Breast epithelium (tissue), 4 donors: ENCODE measurements at regions not wholly inside any gene's neighbourhood (a gene's known extent, or its start where the extent isn't known, plus 50 kb on each side); places are given as distances from the start of the nearest gene placed in this dataset.
A peak's percentile ranks its signal among the peaks of the same experiment; 100 is the strongest.

Experiments used
- DNase-seq, 2 donors: peaks; one replicate each; pipeline ENCODE4 v3.0.0-alpha.2; 2019; ENCODE audit warnings: low spot score in 2 of 2
- H3K27ac ChIP-seq, 2 donors: fragments of 200-600 bp; sonication (generic) in 1 of 2; one replicate each; pipeline ENCODE4 v1.5.1; 2016 to 2019; ENCODE audit warnings: mild to moderate bottlenecking in 1 of 2
- H3K27me3 ChIP-seq, 2 donors: fragments of 200-600 bp; sonication (generic) in 1 of 2; one replicate each; pipeline versions ENCODE4 v1.5.1 to v1.6.0; 2017 to 2019; ENCODE audit warnings: control low read depth in 1 of 2, mild to moderate bottlenecking in 1 of 2
- H3K36me3 ChIP-seq: fragments of 200-600 bp; one replicate; pipeline ENCODE4 v1.5.1; 2019
- H3K4me1 ChIP-seq, 2 donors: fragments of 200-600 bp; sonication (generic); one replicate each; pipeline ENCODE4 v1.5.1; 2016 to 2019; ENCODE audit warnings: control low read depth in 1 of 2
- H3K4me3 ChIP-seq, 3 donors: fragments of 200-600 bp; sonication (generic); 1 replicate in 2 of 3; 2 replicates in 1 of 3; pipeline ENCODE4 v1.5.1; 2016 to 2019; ENCODE audit warnings: mild to moderate bottlenecking in 3 of 3, moderate library complexity in 2 of 3
- H3K9me3 ChIP-seq, 2 donors: fragments of 200-600 bp; sonication (generic) in 1 of 2; one replicate each; pipeline ENCODE4 v1.5.1; 2016 to 2019; ENCODE audit warnings: control low read depth in 1 of 2
- POLR2A ChIP-seq: fragments of 450-650 bp; IDR thresholded peaks from one replicate; pipeline ENCODE4 v1.6.1; 2016; ENCODE audit warnings: antibody characterized with exemption, mild to moderate bottlenecking, moderate library complexity
- POLR2AphosphoS5 ChIP-seq, 3 donors: sonication (generic); formaldehyde crosslinking; IDR thresholded peaks; one replicate each; pipeline ENCODE4 v1.6.1; 2017; ENCODE audit warnings: antibody characterized with exemption in 3 of 3
- intact Hi-C: fragments of 100-400 bp; cut with DNase I; formaldehyde crosslinking; loops from one replicate; pipeline ENCODE4 v1.15.1; 2023; ENCODE audit warnings: low total_unique reads
- TF ChIP-seq, protein P1 (sequence below), 3 donors: fragments of 450-650 bp; IDR thresholded peaks; one replicate each; pipeline ENCODE4 v1.5.1; 2016 to 2017; ENCODE audit warnings: antibody characterized with exemption in 3 of 3, mild to moderate bottlenecking in 3 of 3, moderate library complexity in 3 of 3

DNA sequence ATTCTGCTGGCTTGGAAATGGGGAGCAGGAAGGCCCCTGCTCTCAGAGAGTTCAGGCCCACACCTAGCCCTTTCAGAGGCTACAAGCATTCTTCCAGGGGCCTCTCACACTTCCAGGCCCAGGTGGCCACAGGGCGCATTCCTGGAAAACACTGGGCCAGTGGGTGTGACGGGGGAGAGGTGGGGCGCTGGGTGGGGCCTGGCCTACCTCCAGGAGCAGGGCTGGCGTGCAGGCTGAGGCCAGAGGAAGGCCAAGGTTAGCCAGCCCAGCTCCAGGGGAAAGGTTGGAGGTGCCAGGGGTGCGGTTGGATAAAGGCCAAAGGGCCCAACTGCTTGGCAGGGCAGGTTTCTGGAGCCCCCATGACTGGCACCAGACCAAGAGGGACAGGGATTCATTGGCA, 198.2 kb downstream of the MAF start:
- intact Hi-C loops: no loop called here
- DNase-seq: peak in 1 of 2 donors; percentile 22

DNA sequence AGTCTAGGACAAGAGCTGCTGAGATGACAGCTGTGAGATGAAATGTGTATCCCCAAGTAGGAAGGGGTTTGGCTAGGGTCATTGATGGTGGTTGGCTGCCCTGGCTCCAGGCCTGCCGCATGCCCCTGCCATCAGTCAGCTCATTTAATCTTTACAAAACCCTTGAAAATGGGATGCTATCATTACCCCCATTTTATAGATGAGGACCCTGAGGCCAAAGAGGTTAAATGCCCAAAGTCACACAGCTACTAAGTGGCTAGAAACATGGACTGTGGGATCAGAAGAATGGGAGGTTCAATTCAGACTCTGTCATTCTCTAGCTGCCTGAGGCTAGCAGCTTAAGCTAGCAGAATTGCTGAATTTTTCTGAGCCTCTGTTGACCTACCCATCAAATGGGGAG, 198.8 kb downstream of the MAF start:
- no peaks in the 10 kb centered on the region for H3K4me1 ChIP-seq
- no peaks in the 10 kb centered on the region for H3K36me3 ChIP-seq
- no peak overlapping the region for H3K27ac ChIP-seq
- peaks cover 0 to 4% of the 10 kb centered on the region in 2 donors for H3K9me3 ChIP-seq
- intact Hi-C loops: no loop called here
- no peaks in the 10 kb centered on the region for H3K27me3 ChIP-seq
- TF ChIP-seq, protein P1, sequence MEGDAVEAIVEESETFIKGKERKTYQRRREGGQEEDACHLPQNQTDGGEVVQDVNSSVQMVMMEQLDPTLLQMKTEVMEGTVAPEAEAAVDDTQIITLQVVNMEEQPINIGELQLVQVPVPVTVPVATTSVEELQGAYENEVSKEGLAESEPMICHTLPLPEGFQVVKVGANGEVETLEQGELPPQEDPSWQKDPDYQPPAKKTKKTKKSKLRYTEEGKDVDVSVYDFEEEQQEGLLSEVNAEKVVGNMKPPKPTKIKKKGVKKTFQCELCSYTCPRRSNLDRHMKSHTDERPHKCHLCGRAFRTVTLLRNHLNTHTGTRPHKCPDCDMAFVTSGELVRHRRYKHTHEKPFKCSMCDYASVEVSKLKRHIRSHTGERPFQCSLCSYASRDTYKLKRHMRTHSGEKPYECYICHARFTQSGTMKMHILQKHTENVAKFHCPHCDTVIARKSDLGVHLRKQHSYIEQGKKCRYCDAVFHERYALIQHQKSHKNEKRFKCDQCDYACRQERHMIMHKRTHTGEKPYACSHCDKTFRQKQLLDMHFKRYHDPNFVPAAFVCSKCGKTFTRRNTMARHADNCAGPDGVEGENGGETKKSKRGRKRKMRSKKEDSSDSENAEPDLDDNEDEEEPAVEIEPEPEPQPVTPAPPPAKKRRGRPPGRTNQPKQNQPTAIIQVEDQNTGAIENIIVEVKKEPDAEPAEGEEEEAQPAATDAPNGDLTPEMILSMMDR (IDR thresholded peaks at IDR 0.05): no peak
- TF ChIP-seq POLR2AphosphoS5 (IDR thresholded peaks at IDR 0.05) (no peak), POLR2A (no peak)
- no peak overlapping the region for H3K4me3 ChIP-seq
- DNase-seq: no peak

More for the DNA sequence above, 198.2 kb downstream of the MAF start:
- TF ChIP-seq, protein P1 (IDR thresholded peaks at IDR 0.05): no peak
- no peak for TF ChIP-seq POLR2AphosphoS5 (IDR thresholded peaks at IDR 0.05)
- no peak for TF ChIP-seq POLR2A
- H3K4me1 ChIP-seq: no peaks in the 10 kb centered on the region
- no peaks in the 10 kb centered on the region for H3K27me3 ChIP-seq
- no peaks in the 10 kb centered on the region for H3K36me3 ChIP-seq
- no peak overlapping the region for H3K4me3 ChIP-seq
- no peak overlapping the region for H3K27ac ChIP-seq
- H3K9me3 ChIP-seq: peaks cover 0 to 4% of the 10 kb centered on the region in 2 donors

DNA sequence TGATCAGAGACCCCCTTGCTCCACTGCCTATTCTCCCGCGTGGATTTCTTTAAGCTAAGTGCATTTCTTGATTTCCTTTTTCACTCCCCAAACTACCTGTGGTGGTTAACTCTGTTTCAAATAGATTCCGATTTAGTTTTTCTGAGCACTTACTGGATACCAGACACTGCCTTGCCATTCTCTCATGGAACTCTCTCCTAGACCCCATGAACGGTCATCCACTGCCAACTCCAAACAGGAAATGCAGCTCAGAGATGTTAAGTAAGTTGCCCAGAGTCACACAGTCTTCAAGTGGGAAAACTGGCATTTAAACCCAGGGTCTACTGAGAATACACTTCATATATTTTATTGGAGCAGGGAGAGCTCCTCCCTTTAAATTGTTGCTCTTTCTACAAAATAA, 199.4 kb downstream of the MAF start:
- TF ChIP-seq POLR2A: no peak
- TF ChIP-seq, protein P1 (IDR thresholded peaks at IDR 0.05): no peak
- peaks cover 0 to 4% of the 10 kb centered on the region in 2 donors for H3K9me3 ChIP-seq
- no peak for DNase-seq
- H3K27me3 ChIP-seq: no peaks in the 10 kb centered on the region
- intact Hi-C loops: no loop called here
- H3K27ac ChIP-seq: no peak overlapping the region
- H3K4me3 ChIP-seq: no peak overlapping the region
- no peaks in the 10 kb centered on the region for H3K36me3 ChIP-seq
- no peaks in the 10 kb centered on the region for H3K4me1 ChIP-seq

DNA sequence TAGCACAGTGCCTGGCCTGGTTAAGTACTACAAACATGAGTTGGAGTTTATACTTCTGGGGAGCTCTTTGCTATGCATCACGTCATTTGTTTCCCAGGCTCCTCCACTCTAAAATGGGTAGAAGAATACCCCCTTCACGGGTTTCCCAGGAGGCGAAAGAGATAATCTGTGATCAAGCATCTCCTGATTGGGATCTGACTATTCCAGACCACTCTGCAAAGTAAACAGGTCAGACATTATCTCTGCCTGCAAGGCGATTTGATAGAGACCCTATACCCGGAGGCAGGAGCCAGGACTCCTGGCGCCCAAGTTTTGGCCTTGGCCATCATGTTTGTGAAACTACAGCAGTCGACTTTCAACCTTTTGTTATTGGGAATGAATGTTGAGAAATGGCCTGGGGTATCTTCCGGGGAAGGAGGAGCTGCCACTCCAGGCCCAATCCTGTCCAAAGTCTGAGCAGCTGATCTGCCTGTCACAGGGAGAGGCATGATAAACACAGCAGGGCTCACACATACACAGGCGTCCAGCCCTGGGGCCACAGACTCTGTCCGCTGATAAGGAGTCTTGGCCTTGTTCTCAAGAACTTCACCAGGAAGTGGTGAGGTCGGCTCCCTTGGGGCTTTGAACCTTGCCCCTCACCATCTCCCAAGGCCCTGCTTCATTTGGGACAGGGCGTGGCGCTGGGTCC, 199.9 kb downstream of the MAF start:
- no peaks in the 10 kb centered on the region for H3K4me1 ChIP-seq
- H3K27ac ChIP-seq: no peak overlapping the region
- H3K9me3 ChIP-seq: no peaks in the 10 kb centered on the region
- intact Hi-C loops: no loop called here
- H3K36me3 ChIP-seq: no peaks in the 10 kb centered on the region
- TF ChIP-seq POLR2A (no peak), POLR2AphosphoS5 (IDR thresholded peaks at IDR 0.05) (no peak)
- TF ChIP-seq, protein P1 (IDR thresholded peaks at IDR 0.05): no peak
- no peak overlapping the region for H3K4me3 ChIP-seq
- H3K27me3 ChIP-seq: no peaks in the 10 kb centered on the region
- DNase-seq: no peak

DNA sequence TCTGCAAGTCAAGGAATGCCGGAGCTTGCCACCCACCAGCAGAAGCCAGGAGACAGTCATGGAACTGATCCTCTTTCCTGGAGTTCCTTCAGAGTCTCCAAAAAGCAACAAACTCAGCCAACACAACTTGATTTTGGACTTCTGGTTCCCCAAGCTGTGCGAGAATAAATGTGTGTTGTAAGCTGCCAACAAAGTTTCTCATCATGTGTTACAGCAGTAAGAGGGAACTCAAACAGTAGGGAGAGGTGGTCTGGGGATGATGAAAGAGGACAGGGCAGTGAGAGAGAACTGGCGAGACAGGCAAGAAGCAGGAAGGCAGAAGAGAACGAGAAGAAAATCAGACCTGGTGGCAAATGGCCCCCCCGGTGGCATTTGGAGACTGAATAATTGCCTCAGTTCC, 204.9 kb downstream of the MAF start:
- H3K4me3 ChIP-seq: no peak overlapping the region
- no peaks in the 10 kb centered on the region for H3K4me1 ChIP-seq
- no peak for TF ChIP-seq POLR2A
- TF ChIP-seq, protein P1 (IDR thresholded peaks at IDR 0.05): no peak
- no peak for TF ChIP-seq POLR2AphosphoS5 (IDR thresholded peaks at IDR 0.05)
- no peaks in the 10 kb centered on the region for H3K9me3 ChIP-seq
- intact Hi-C loops: no loop called here
- no peaks in the 10 kb centered on the region for H3K36me3 ChIP-seq
- DNase-seq: no peak
- no peaks in the 10 kb centered on the region for H3K27me3 ChIP-seq
- no peak overlapping the region for H3K27ac ChIP-seq
